ENCODE measurements at regions not wholly inside any gene's neighbourhood (a gene's known extent, or its start where the extent isn't known, plus 50 kb on each side); places are given as distances from the start of the nearest gene placed in this dataset.

DNA sequence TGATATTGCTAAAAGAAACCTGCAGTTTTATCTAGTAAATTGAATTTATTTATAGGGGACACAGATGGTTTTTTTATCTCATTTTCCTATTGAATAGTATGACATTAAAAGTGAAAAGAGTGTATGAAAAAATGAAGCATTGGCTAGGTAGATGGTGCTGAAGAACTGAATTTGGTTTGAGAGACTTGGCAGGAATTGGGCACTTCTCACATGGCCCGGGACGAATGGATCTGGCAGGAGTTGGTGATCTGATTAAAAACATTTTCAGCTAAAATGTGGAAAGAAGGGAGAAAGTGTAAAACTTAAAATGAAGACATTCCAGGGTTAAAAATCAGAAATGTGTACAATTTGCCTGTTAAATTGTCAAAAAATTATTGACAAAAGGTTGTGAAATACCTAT, 1088.5 kb upstream of the PABPC4L start:
- DNase-seq = no peak

GRCh38 chr4:135283934-135284333, 1082.3 kb upstream of the PABPC4L start:
- no peak for DNase-seq

DNA sequence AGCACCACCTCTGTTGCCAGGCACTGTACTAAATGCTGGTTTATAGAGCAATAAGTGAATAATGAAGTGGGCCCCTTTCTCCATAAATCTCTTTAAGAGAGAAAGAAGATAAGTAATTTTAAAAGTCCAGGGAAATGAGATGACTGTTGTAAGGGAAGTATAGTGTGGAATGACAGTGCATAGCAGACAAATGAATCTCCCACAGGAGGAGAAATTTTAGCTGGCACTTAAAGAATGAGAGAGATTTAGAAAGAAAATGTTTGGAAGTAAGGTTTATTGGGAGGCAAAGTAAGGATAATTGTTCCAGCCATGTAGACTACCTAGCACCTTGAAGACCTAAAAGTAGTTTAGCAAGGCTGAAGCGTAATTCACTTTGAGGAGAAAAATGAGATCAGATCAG, 1081.1 kb upstream of the PABPC4L start:
- no peak for DNase-seq

- no peak for DNase-seq
Observed at GRCh38 chr4:135281230-135281629, 1079.6 kb upstream of the PABPC4L start.

DNA sequence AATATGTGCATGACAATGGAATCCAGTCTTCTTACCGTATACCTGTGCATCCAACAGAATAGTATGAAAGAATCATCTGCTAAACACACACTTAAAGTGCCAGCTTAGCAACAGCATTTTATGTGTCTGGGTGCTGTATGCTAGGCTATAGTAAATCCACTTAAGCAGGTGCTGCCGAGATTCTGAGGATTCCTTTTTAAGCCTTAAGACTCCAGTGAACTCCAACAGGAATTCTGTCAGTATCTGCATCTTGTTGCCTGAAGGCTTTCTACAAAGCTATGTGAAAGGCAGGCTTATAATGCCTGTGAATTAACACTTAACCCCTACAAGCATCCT, 1076.4 kb upstream of the PABPC4L start:
- DNase-seq = no peak

DNA sequence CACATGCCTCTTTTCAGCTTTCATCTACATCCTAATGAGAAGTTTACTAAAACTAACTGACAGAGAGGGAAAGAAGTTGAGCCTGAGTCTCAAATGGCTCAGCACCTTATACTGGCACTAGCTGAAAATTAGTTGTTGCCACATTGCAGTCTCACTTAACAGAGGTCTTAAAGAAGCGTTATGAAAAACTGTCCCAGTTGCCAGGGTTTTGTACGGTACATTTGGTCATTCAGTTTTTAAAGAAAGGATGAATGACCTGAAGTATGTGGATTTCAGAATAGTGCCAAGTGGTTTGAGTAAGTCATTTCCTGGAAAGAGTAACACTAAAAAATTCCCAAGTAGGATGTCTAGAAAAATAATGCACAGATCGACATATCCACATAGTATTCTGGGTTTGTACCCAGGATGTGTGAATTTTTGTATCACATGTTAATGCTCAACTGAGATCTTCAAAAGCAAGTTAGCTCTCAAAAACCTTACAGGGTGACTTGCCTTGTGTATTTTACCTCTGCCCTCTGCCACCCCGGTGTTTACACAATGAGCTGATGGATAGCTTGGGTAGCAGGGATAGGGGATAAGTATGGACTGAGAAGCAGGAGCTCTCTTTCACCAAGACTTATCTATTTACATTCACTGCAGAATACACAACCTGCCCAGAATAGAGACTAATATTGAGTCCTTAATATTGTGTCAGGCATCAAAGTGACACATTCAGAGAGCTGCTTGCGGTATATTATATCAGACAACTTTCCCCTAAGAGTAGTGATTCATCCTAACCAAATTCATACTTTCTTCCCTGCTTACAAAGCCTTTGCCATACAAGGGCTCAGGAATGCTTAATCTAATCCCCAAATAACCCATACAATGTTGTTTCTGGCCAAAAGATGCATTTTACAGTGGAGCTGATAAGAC, 1075.7 kb upstream of the PABPC4L start:
- no peak for DNase-seq

DNA sequence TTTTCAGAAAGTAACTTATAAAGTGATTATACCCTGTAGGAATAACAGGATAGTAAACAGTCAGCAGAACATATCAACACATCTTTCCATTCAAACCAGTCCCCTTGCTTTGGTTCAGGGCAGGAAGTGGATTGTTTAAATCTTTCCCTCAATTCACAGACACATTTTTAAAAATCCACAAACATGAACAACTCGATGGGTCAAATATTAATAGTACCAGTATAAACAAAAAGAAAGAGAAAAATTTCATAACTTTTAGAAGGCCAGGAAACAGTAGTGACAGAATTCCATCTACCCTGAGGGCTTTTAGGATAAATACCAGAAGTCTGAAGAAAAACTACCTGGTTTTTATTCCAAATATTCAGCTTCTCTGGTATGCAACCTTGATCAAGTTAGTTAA, 1072.8 kb upstream of the PABPC4L start:
- no peak for DNase-seq

- no peak for DNase-seq
Observed at GRCh38 chr4:135269125-135269890, 1067.7 kb upstream of the PABPC4L start.

DNA sequence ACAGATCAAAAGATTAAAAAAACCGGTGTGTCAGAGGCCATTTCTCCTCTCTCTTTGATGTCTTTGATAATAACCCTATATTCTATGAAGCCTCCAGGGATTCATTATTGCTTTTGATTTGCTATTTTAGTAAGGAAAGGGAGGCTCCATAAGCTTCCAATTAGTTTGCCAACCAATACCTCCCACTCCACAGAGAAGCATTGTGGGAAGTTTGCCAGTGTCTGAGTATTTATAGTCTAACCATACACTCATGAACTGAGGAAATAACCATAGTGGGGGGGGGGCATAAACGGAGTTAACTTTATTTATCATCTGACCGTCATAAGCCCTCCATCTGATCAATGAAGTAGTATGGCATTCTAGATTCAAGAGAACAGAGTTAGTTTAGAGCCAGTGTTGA, 1066.8 kb upstream of the PABPC4L start:
- no peak for DNase-seq

DNA sequence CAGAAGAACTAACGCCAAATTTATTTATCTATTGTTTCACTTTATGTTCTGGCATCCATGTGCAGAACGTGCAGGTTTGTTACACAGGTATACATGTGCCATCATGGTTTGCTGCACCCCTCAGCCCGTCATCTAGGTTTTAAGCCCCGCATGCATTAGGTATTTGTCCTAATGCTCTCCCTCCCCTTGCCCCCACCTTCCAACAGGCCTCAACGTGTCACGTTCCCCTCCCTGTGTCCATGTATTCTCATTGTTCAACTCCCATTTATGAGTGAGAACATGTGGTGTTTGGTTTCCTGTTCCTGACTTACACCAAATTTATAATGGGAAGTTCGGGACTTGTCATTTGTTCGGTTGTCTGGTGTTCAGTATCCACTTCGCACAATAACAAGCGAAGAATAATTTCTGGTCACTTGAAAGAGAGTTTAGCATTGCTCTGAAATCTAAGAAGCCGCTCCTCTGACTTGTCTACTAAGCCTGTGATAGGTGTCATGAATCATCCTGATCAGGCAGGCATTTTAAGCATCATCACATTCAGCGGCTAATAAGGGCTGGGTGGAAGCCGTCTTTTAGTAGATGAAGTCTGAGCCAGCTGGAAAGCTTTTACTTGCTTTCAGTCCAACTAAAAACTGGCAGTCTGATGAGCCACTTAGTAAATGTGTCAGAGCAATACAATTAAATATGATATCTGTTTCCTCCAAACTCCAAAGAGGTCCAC, 1065.7 kb upstream of the PABPC4L start:
- no peak for DNase-seq

GRCh38 chr4:135256111-135256510, 1054.5 kb upstream of the PABPC4L start:
- DNase-seq = no peak

DNA sequence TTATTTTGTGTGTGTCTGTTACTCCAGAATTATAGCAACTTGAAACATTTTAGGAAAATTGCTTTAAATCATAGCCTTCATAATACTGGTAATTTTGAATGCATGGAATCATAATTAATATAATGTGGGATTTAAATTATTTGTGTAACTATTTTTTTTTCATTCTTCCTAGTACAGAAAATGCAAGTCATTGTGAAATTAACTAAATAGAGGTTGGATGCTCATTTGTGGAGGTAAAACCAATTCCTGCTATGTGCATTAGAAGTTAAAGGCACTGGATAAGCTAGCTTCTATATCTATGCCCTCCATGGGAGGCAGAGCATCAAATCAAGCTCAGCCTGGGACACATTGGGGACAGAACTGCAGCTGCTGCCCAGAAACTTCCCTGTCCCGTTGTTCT, 1048.5 kb upstream of the PABPC4L start:
- no peak for DNase-seq

DNA sequence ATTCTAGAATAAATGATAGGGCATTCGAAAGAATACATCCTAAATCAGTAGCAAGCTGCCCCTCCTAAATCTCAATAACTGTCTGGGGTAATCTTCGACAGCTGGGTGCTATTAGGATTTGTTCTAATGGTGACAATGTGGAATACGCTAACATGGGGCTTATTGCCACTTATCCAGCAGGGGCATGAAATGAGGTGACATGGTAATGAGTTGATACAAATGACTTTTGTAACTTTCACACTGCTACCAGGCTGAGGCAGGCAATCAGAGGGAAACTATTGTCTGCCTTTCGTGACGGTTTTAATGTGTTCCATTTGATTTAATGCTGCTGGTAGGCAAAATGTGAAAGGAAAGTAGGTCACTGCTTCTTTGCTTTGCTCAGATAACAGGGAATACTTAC, 1047.4 kb upstream of the PABPC4L start:
- no peak for DNase-seq

DNA sequence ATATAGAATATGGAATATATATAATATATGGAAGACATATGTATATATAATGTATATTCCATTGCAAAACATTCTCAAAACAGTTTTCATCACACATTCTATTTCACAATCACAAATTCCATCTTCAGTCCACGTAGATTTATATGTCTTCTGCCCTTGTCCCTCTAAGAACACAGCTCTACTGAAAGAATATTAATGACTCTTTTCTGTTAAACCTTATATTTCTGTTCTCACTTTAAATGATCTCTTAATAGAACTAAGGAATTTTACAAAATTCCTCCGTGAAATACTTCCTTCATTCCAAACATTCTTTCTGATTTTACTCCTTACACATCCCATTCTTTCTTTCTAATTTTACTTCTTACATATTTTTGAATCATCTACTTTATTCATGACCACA, 1043.1 kb upstream of the PABPC4L start:
- DNase-seq = no peak

DNA sequence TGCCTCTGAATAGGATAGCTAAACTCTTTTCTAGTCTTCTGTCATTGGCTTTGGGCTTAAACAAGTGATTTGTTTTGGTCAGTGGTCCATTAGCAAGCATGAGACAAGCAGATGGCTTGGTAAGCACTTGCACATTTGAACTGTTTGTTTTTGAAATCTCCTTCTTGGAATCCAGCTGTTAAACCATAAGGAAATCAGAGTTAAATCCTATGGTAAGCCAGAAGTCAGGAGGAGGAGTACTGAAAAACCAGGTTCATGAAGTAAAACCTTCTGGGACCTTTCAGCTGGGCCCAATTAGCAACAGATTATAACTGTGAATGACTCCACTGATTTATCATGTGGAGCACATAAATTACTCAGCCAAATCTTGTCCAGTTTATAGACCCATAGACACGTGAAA, 1042.5 kb upstream of the PABPC4L start:
- DNase-seq = no peak

DNA sequence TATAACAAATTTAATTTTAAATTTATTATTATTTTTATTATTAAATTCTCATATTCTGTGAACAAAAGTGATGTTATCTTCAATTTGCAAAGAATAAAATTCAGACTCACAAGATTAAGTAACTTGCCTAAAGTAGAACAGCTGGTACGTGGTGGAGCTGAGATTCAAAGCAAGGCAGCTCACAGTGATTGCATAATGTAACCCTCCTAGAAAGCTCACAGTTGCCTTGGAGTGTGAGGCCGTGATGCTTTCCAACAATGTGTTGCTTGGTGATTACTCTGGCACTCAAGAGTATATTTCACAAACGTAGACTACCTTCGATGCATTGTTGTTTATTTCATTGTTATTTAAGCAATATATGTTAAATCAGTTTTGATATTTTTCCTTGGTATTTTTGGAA, 1039.2 kb upstream of the PABPC4L start:
- DNase-seq = no peak

GRCh38 chr4:135239964-135240363, 1038.4 kb upstream of the PABPC4L start:
- no peak for DNase-seq

GRCh38 chr4:135238940-135239339, 1037.4 kb upstream of the PABPC4L start:
- no peak for DNase-seq

DNA sequence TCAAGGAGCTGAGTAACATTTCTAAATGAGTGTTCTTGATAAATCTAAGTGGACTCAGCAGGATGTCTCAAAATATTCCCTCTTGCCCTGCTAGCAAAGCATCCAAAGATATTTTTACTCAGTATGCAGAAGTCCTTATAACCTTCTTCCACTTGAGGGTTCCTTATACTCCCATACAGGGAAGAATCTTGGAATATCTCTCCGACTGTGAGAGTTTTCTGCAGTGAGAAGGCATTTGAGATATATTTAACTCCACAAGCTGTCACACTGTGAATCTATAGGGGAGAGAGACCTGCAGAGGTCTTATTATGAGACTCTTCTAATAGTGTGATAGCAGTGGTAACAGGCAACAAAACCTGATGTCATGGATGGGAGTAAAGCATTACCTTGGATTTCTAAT, 1034.5 kb upstream of the PABPC4L start:
- no peak for DNase-seq

DNA sequence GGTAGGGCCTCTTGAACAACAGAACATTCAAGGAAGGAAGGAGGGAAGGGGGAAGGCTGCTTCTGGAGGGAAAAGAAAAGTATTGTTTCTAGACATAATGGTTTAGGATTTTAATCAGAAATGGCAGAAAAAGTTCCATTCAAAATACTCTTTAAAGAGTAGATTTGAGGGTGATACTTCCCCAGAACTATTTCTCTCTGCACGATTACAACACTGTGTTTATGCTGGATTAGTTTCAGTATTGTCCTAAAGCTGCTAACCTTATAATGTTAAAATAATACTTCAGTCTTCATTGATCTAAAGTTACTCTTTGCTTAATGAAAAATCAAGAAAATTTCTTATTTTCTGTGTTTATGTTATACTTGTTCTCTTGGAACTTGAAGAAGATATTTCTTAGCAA, 1026.3 kb upstream of the PABPC4L start:
- DNase-seq = no peak

GRCh38 chr4:135225551-135225950, 1024.0 kb upstream of the PABPC4L start:
- no peak for DNase-seq

GRCh38 chr4:135210341-135210740, 1008.8 kb upstream of the PABPC4L start:
- no peak for DNase-seq

DNA sequence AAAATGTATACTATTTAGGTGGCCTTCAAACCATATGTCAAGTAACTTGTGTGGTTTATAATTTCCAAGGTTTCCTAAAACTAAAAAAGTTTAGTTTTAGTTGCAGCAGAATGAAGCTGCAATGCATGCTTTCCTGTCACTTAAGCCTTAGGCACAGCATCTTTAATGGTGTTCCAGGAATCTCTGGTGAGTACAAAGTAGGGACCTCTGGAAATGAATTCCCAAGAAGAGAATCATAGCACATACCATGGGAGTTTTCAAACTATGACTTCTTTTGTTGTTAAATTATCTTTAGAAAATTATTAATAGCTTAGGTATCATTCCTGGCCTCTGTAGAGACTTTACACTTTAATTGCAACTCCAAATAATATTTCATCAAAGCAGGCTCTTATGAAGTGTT, 1005.9 kb upstream of the PABPC4L start:
- DNase-seq = no peak

DNA sequence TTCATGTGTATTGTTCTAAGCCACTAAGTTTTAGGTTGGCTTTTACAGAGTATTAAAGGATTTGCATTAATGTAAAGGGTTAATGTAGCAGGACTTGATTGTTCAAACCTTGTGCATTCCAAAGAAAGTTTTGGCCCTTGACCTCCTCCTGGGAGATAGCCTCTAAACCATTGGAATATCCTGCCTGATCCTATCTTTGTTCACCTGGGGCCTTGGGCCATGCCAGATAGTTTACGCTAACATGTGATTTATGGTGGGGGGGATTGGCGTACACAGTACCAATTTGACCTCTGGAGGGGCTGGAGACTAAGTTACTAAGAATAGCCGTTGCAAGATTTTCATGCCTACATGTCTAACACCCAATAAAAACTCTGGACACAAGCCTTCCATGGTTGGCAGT, 1002.7 kb upstream of the PABPC4L start:
- DNase-seq = no peak
